Loucy (cell line): ENCODE measurements at regions not wholly inside any gene's neighbourhood (a gene's known extent, or its start where the extent isn't known, plus 50 kb on each side); places are given as distances from the start of the nearest gene placed in this dataset.

Source experiments
- EZH2phosphoT487 ChIP-seq: fragments of 200-600 bp; IDR thresholded peaks from 2 replicates; pipeline ENCODE4 v1.6.1; 2018; ENCODE audit warnings: antibody characterized with exemption, mild to moderate bottlenecking, moderate library complexity, borderline replicate concordance
- TF ChIP-seq, protein P1 (sequence below): fragments of 200-600 bp; sonication (generic); conservative IDR thresholded peaks from 2 replicates; pipeline ENCODE4 v1.5.1; 2014; ENCODE audit warnings: mild to moderate bottlenecking, antibody characterized with exemption, low read length

DNA sequence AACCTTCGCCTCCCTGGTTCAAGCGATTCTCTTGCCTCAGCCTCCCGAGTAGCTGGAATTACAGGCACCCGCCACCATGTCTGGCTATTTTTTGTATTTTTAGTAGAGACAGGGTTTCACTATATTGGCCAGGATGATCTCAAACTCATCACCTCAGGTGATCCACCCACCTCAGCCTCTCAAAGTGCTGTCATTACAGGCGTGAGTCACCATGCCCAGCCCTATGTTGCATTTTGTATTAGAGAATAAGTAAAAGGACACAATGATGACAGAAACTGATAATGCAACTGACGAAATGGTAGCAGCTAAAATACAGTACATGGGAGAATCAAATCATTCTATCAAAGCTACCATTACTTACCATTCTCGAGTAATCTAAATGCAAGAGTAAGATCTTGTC lies 276.7 kb downstream of the DSEL start:
- TF ChIP-seq, protein P1, sequence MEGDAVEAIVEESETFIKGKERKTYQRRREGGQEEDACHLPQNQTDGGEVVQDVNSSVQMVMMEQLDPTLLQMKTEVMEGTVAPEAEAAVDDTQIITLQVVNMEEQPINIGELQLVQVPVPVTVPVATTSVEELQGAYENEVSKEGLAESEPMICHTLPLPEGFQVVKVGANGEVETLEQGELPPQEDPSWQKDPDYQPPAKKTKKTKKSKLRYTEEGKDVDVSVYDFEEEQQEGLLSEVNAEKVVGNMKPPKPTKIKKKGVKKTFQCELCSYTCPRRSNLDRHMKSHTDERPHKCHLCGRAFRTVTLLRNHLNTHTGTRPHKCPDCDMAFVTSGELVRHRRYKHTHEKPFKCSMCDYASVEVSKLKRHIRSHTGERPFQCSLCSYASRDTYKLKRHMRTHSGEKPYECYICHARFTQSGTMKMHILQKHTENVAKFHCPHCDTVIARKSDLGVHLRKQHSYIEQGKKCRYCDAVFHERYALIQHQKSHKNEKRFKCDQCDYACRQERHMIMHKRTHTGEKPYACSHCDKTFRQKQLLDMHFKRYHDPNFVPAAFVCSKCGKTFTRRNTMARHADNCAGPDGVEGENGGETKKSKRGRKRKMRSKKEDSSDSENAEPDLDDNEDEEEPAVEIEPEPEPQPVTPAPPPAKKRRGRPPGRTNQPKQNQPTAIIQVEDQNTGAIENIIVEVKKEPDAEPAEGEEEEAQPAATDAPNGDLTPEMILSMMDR, result no peak
- TF ChIP-seq EZH2phosphoT487, result no peak
